ENCODE measurements at regions not wholly inside any gene's neighbourhood (a gene's known extent, or its start where the extent isn't known, plus 50 kb on each side); places are given as distances from the start of the nearest gene placed in this dataset.
A peak's percentile ranks its signal among the peaks of the same experiment; 100 is the strongest.

- DNase-seq, result no peak
- no peak for ATAC-seq
- H3K27me3 Mint-ChIP-seq, result no peaks in the 10 kb centered on the region
Measured at GRCh38 chr12:126994599-126994998, 1272.4 kb upstream of the TMEM132C start.

GRCh38 chr12:126998031-126998430, 1268.9 kb upstream of the TMEM132C start:
- Mint-ChIP-seq H3K36me3 (ENCODE audit: low read depth) (no peaks in the 10 kb centered on the region), H3K4me3 (no peak overlapping the region), H3K4me1 (peaks cover 3% of the 10 kb centered on the region), H3K27ac (no peak overlapping the region), H3K27me3 (no peaks in the 10 kb centered on the region), H3K9me3 (peaks cover 3% of the 10 kb centered on the region)
- ATAC-seq (no peak), DNase-seq (no peak)

More at GRCh38 chr12:126994599-126994998, 1272.4 kb upstream of the TMEM132C start:
- H3K4me1 Mint-ChIP-seq, result peaks cover 3% of the 10 kb centered on the region
- H3K36me3 Mint-ChIP-seq (ENCODE audit: low read depth), result no peaks in the 10 kb centered on the region
- no peak overlapping the region for H3K27ac Mint-ChIP-seq
- H3K9me3 Mint-ChIP-seq, result peaks cover 7% of the 10 kb centered on the region
- no peak overlapping the region for H3K4me3 Mint-ChIP-seq

- ATAC-seq (peak; percentile 20), DNase-seq (no peak)
- Mint-ChIP-seq H3K4me1 (peaks cover 3% of the 10 kb centered on the region), H3K36me3 (ENCODE audit: low read depth) (no peaks in the 10 kb centered on the region), H3K27ac (no peak overlapping the region), H3K4me3 (no peak overlapping the region), H3K27me3 (no peaks in the 10 kb centered on the region), H3K9me3 (peaks cover 3% of the 10 kb centered on the region)
Measured at GRCh38 chr12:126998747-126999285, 1268.2 kb upstream of the TMEM132C start.

- no peaks in the 10 kb centered on the region for H3K27me3 Mint-ChIP-seq
Measured at GRCh38 chr12:126999352-126999751, 1267.6 kb upstream of the TMEM132C start.

GRCh38 chr12:127005406-127005805, 1261.6 kb upstream of the TMEM132C start:
- H3K36me3 Mint-ChIP-seq (ENCODE audit: low read depth), result no peaks in the 10 kb centered on the region
- no peaks in the 10 kb centered on the region for H3K9me3 Mint-ChIP-seq
- ATAC-seq (no peak), DNase-seq (no peak)
- H3K4me1 Mint-ChIP-seq, result no peaks in the 10 kb centered on the region
- H3K4me3 Mint-ChIP-seq, result no peak overlapping the region
- no peaks in the 10 kb centered on the region for H3K27me3 Mint-ChIP-seq
- no peak overlapping the region for H3K27ac Mint-ChIP-seq

More at GRCh38 chr12:126999352-126999751, 1267.6 kb upstream of the TMEM132C start:
- ATAC-seq, result no peak
- H3K9me3 Mint-ChIP-seq, result peaks cover 3% of the 10 kb centered on the region
- no peak overlapping the region for H3K4me3 Mint-ChIP-seq
- H3K36me3 Mint-ChIP-seq (ENCODE audit: low read depth), result no peaks in the 10 kb centered on the region
- no peak for DNase-seq
- H3K27ac Mint-ChIP-seq, result no peak overlapping the region
- H3K4me1 Mint-ChIP-seq, result peaks cover 3% of the 10 kb centered on the region

- H3K27me3 Mint-ChIP-seq, result peaks cover 2% of the 10 kb centered on the region
- H3K27ac Mint-ChIP-seq, result no peak overlapping the region
- no peaks in the 10 kb centered on the region for H3K36me3 Mint-ChIP-seq (ENCODE audit: low read depth)
- no peak for ATAC-seq
- H3K9me3 Mint-ChIP-seq, result peaks cover 1% of the 10 kb centered on the region
- DNase-seq, result no peak
- H3K4me1 Mint-ChIP-seq, result no peaks in the 10 kb centered on the region
- H3K4me3 Mint-ChIP-seq, result no peak overlapping the region
Measured at GRCh38 chr12:127006972-127007371, 1260.0 kb upstream of the TMEM132C start.

- Mint-ChIP-seq H3K36me3 (ENCODE audit: low read depth) (no peaks in the 10 kb centered on the region), H3K9me3 (peaks cover 6% of the 10 kb centered on the region), H3K27me3 (peaks cover 2% of the 10 kb centered on the region), H3K4me3 (no peak overlapping the region), H3K27ac (no peak overlapping the region), H3K4me1 (no peaks in the 10 kb centered on the region)
- DNase-seq (no peak), ATAC-seq (no peak)
Measured at GRCh38 chr12:127008755-127009403, 1258.1 kb upstream of the TMEM132C start.

GRCh38 chr12:127012109-127012508, 1254.9 kb upstream of the TMEM132C start:
- peaks cover 2% of the 10 kb centered on the region for H3K27me3 Mint-ChIP-seq
- no peak for DNase-seq
- H3K4me1 Mint-ChIP-seq, result no peaks in the 10 kb centered on the region
- H3K27ac Mint-ChIP-seq, result no peak overlapping the region
- H3K4me3 Mint-ChIP-seq, result no peak overlapping the region
- H3K36me3 Mint-ChIP-seq (ENCODE audit: low read depth), result no peaks in the 10 kb centered on the region
- peaks cover 6% of the 10 kb centered on the region for H3K9me3 Mint-ChIP-seq
- ATAC-seq, result no peak

- H3K27me3 Mint-ChIP-seq, result peaks cover 2% of the 10 kb centered on the region
- no peak for DNase-seq
- H3K4me3 Mint-ChIP-seq, result no peak overlapping the region
- H3K27ac Mint-ChIP-seq, result no peak overlapping the region
- H3K4me1 Mint-ChIP-seq, result no peaks in the 10 kb centered on the region
- no peak for ATAC-seq
- no peaks in the 10 kb centered on the region for H3K36me3 Mint-ChIP-seq (ENCODE audit: low read depth)
- H3K9me3 Mint-ChIP-seq, result peaks cover 6% of the 10 kb centered on the region
Measured at GRCh38 chr12:127013197-127013596, 1253.8 kb upstream of the TMEM132C start.

GRCh38 chr12:127014079-127014478, 1252.9 kb upstream of the TMEM132C start:
- Mint-ChIP-seq H3K9me3 (peaks cover 6% of the 10 kb centered on the region), H3K4me1 (no peaks in the 10 kb centered on the region), H3K27me3 (peaks cover 2% of the 10 kb centered on the region), H3K27ac (no peak overlapping the region), H3K4me3 (no peak overlapping the region), H3K36me3 (ENCODE audit: low read depth) (no peaks in the 10 kb centered on the region)
- DNase-seq (no peak), ATAC-seq (no peak)

GRCh38 chr12:127024791-127025190, 1242.2 kb upstream of the TMEM132C start:
- no peak overlapping the region for H3K4me3 Mint-ChIP-seq
- no peaks in the 10 kb centered on the region for H3K27me3 Mint-ChIP-seq
- peaks cover 8% of the 10 kb centered on the region for H3K9me3 Mint-ChIP-seq
- H3K27ac Mint-ChIP-seq, result no peak overlapping the region
- DNase-seq, result no peak
- ATAC-seq, result no peak
- H3K4me1 Mint-ChIP-seq, result no peaks in the 10 kb centered on the region
- no peaks in the 10 kb centered on the region for H3K36me3 Mint-ChIP-seq (ENCODE audit: low read depth)

GRCh38 chr12:127025545-127025944, 1241.4 kb upstream of the TMEM132C start:
- Mint-ChIP-seq H3K9me3 (peaks cover 7% of the 10 kb centered on the region), H3K27ac (no peak overlapping the region), H3K36me3 (ENCODE audit: low read depth) (no peaks in the 10 kb centered on the region), H3K4me1 (no peaks in the 10 kb centered on the region), H3K4me3 (no peak overlapping the region), H3K27me3 (no peaks in the 10 kb centered on the region)
- DNase-seq (no peak), ATAC-seq (no peak)

GRCh38 chr12:127035011-127035879, 1231.7 kb upstream of the TMEM132C start:
- H3K4me1 Mint-ChIP-seq, result no peaks in the 10 kb centered on the region
- ATAC-seq, result no peak
- H3K27me3 Mint-ChIP-seq, result no peaks in the 10 kb centered on the region
- H3K4me3 Mint-ChIP-seq, result no peak overlapping the region
- H3K9me3 Mint-ChIP-seq, result peaks cover 1% of the 10 kb centered on the region
- no peak overlapping the region for H3K27ac Mint-ChIP-seq
- DNase-seq, result no peak
- no peaks in the 10 kb centered on the region for H3K36me3 Mint-ChIP-seq (ENCODE audit: low read depth)

GRCh38 chr12:127038152-127038551, 1228.8 kb upstream of the TMEM132C start:
- DNase-seq (no peak), ATAC-seq (no peak)
- no peaks in the 10 kb centered on the region for H3K36me3 Mint-ChIP-seq (ENCODE audit: low read depth)
- H3K27ac Mint-ChIP-seq, result no peak overlapping the region
- H3K4me3 Mint-ChIP-seq, result no peak overlapping the region
- no peaks in the 10 kb centered on the region for H3K4me1 Mint-ChIP-seq
- H3K27me3 Mint-ChIP-seq, result peaks cover 2% of the 10 kb centered on the region
- peaks cover 4% of the 10 kb centered on the region for H3K9me3 Mint-ChIP-seq

- no peak overlapping the region for H3K27ac Mint-ChIP-seq
- no peaks in the 10 kb centered on the region for H3K4me1 Mint-ChIP-seq
- ATAC-seq (no peak), DNase-seq (no peak)
- peaks cover 2% of the 10 kb centered on the region for H3K27me3 Mint-ChIP-seq
- H3K4me3 Mint-ChIP-seq, result no peak overlapping the region
- H3K9me3 Mint-ChIP-seq, result peaks cover 4% of the 10 kb centered on the region
- no peaks in the 10 kb centered on the region for H3K36me3 Mint-ChIP-seq (ENCODE audit: low read depth)
Measured at GRCh38 chr12:127038761-127039160, 1228.2 kb upstream of the TMEM132C start.
